ENCODE measurements at regions not wholly inside any gene's neighbourhood (a gene's known extent, or its start where the extent isn't known, plus 50 kb on each side); places are given as distances from the start of the nearest gene placed in this dataset.
"Not testable (repeated sequence)": the region's sequence is repeated elsewhere in the genome, so short reads cannot be mapped to it uniquely, and the experiment has no call there.

DNA sequence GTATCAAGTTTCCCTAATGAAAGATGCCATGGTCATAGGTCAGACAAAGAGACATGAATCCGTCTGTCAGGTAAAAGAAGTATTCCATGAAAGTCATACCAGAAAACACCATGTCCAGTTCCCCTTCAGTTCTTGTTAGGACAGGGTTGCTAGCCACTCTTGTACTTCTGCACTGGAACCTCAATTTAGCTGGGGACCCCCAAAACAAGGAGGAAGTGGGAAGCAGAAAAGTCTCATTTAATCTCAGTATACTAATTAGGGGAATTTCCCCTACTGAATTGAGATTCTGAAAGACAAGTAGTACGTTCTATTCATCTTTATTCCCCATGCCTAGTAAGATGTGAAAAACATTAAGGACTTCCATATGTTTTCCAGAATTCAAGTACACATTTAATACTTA, 1289.9 kb upstream of the B3GALT2 start:
- DNase-seq: no peak

DNA sequence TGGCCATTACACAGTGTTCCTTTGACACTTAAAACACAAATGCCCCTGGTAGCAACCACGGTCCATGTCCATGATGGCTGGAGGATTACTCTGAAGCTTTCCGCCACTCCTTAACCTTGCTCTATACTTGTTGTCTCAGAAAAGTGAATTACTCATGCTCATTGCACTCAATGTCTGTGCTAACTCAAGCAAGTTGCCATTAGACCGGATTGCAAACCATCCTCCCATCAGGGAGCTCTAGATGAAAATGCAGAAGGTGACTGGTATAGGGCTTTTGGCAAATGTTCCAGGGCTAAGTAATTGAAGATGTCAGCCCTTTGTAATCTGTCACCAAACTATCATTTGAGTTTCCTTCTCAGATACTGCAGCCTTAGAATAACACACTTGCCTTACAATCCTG, 1288.3 kb upstream of the B3GALT2 start:
- DNase-seq: no peak

GRCh38 chr1:194473766-194474165, 1287.4 kb upstream of the B3GALT2 start:
- DNase-seq: no peak

DNA sequence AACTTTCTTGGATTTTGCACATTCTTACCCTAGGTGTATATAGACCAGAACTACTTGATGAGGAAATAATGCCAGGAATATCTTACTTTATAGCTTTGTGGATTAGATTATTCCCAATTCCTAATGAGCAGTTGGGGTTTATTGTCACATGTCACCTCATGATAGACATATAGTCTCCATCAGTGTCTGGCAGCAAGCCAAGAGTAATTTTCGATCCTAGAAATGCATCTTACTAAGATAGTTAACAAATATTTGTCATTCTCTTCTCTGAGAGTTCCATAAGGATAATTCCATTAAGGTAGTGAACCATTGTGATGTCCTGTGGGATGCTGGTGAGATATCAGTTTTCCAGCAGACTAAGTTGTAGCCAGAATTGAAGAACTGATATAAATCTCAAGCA, 1282.9 kb upstream of the B3GALT2 start:
- DNase-seq: no peak

GRCh38 chr1:194466706-194467105, 1280.3 kb upstream of the B3GALT2 start:
- DNase-seq: no peak

- DNase-seq: no peak
Measured at GRCh38 chr1:194447636-194448035, 1261.2 kb upstream of the B3GALT2 start.

DNA sequence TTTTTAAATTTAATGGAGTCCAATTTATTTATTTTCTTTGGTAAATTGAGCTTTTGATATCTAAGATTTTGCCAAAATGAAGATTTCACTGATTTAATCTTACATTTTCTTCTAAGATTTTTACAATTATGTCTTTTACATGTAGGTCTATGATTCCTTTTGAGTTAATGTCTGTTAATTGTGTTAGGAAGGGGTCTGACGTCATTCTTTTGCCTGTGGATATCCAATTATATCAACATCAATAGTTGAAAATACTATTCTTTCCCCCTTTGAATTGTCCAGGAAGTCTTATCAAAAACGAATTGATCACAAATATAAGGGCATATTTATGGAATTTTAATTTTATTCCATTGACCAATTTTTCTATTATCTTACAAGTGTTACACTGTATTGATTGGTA, 1258.8 kb upstream of the B3GALT2 start:
- no peak for DNase-seq

GRCh38 chr1:194442901-194443575, 1256.6 kb upstream of the B3GALT2 start:
- no peak for DNase-seq

- no peak for DNase-seq
Measured at GRCh38 chr1:194437135-194437534, 1250.7 kb upstream of the B3GALT2 start.

DNA sequence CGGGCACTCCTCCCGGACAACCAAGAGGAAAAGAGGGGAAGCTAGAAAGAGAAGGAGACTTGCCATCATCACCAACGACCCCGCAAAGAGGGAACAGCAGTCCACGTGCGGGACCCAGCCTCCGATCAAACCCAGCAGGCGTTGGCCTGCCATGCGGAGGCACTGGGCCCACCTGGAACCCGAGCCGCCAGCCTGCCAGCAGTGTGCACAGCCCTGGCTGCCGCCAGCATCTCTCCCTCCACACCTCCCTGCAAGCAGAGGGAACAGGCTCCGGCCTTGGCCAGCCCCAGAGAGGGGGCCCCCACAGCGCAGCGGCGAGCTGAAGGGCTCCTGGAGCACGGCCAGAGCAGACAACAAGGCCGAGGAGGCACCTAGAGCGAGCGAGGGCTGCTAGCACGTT, 1244.7 kb upstream of the B3GALT2 start:
- DNase-seq: no peak

DNA sequence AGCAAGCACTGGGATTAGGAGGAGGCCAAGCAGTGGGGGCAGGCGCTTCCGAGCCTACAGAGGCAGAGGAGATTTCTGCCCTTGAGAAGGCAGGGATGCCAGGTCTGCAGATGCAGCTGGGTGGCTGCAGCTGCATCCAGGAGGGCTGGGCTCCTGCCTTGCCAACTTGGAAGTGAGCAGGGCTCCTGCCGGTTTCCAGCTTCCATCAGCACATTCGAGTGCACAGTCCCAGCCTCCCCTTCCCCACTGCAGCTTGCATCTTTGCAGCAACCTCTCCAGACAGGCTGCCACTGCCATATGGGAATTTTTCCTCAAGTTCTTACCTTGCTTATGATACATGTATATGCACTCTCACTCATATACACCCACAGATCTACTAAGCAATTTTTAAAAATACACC, 1234.3 kb upstream of the B3GALT2 start:
- DNase-seq: no peak

- DNase-seq: no peak
Measured at GRCh38 chr1:194419721-194420120, 1233.3 kb upstream of the B3GALT2 start.

GRCh38 chr1:194410756-194411155, 1224.3 kb upstream of the B3GALT2 start:
- DNase-seq: no peak

- not testable (repeated sequence) for DNase-seq
Measured at GRCh38 chr1:194407238-194407637, 1220.8 kb upstream of the B3GALT2 start.

GRCh38 chr1:194394676-194395075, 1208.3 kb upstream of the B3GALT2 start:
- no peak for DNase-seq

- DNase-seq: no peak
Measured at GRCh38 chr1:194387531-194387930, 1201.1 kb upstream of the B3GALT2 start.

GRCh38 chr1:194378517-194378916, 1192.1 kb upstream of the B3GALT2 start:
- DNase-seq: no peak

DNA sequence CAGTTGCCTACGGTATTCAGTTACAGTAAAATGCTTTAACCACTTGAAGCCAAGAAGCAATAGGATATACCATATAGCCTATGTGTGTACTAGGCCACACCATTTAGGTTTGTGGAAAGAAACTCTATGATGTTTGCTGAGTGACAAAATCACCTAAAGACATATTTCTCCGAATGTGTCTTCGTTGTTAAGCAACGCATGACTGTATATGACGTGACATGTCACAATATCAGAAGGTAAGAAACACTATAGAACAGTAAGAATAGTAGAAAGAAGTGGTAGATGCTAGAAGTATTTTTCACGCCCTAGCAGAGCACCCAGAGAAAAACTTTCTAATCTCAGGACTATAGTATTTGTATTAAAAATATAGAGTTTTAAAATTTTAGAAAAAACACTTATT, 1188.2 kb upstream of the B3GALT2 start:
- DNase-seq: no peak

GRCh38 chr1:194372266-194372665, 1185.9 kb upstream of the B3GALT2 start:
- DNase-seq: no peak

- no peak for DNase-seq
Measured at GRCh38 chr1:194369622-194370021, 1183.2 kb upstream of the B3GALT2 start.

- DNase-seq: no peak
Measured at GRCh38 chr1:194369060-194369459, 1182.6 kb upstream of the B3GALT2 start.

DNA sequence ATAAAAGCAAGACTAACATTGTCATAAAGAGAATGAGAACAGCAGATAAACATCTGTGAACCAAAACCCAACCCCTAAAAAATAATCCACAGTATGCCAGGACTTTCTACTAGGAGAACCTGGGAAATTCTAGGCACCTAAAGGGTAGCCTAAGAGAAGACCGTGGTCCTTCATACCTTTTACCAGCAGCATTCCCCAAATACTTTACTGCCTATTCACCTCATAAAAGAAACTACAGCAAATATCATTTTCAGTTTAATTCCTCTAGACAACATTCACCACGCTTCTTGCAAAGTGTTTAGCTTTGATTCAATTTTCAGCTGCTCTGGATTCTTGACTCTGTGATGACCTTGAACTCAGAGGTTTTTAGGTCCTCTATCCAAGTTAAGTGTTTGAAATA, 1180.7 kb upstream of the B3GALT2 start:
- no peak for DNase-seq

DNA sequence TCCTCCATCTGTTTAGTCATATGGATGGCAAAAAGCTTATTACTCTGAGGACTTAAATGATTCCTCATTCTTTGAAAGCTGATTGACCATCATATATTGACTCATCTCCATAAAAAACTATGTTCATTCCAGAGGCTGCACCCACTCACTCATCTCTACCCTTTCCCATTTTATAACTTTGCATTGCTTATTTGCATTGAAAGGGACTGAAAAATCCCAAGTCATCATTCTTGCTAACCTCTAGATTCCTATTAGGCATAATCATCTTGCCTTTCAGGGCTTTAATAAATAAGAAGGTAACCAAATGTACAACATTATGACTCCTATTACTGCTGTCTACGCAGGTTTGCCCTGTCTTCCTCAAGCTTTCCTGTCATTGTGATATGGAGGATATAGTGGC, 1180.3 kb upstream of the B3GALT2 start:
- no peak for DNase-seq

- no peak for DNase-seq
Measured at GRCh38 chr1:194362327-194362726, 1175.9 kb upstream of the B3GALT2 start.

GRCh38 chr1:194361374-194362131, 1175.1 kb upstream of the B3GALT2 start:
- DNase-seq: no peak
